ENCODE measurements at regions not wholly inside any gene's neighbourhood (a gene's known extent, or its start where the extent isn't known, plus 50 kb on each side); places are given as distances from the start of the nearest gene placed in this dataset.

DNA sequence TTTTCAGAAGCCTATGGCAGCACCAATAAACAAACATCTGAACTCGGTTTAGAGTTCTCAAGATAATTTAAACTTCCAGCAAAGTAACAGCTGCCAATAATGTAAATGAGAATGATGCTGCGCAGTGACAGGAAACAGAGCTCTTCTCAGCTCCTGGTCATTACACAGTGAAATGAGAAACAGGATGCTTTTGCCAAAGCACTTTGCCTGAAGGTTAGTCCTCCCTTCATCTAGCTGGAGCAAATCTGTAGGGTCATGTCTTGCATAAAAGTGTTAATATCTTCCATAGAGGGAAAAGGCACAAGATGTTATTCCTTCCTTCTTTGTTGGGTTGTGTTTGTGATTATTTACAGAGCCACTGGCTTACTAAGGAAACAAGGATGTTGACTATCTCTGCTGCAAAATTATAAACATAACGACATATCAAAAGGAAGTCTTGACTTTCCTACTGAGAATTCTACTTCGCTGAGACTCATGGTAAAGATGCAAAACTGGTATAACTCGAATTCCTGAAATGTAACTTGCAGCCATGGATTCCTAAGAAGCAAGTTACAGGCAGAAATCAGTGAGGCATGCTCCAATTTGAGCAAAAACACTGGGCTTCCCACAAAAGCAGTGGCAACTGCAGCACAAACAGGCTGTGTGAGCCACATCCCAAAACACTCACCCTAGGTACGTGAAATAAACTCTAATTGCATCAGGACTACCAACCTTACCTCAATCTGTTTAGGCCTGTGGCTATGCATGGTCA is 102.5 kb upstream of the BEND6 start:
- Histone ChIP-seq H3K4me3 (ENCODE audit: low read length in 3 of 3) (peak overlapping the region in 1 of 3 donors; percentile 78), H3K36me3 (ENCODE audit: control insufficient read depth in 3 of 3, insufficient read depth in 3 of 3, low read length in 3 of 3) (no peaks in the 10 kb centered on the region), H3K27me3 (ENCODE audit: control insufficient read depth in 3 of 3, insufficient read depth in 3 of 3, low read length in 3 of 3) (no peaks in the 10 kb centered on the region), H3K9me3 (ENCODE audit: control insufficient read depth in 3 of 3, low read length in 3 of 3) (no peaks in the 10 kb centered on the region), H3K4me1 (ENCODE audit: control insufficient read depth in 3 of 3, insufficient read depth in 3 of 3, low read length in 3 of 3) (peaks cover 9 to 16% (median 10%) of the 10 kb centered on the region in 3 donors), H3K9ac (ENCODE audit: low read depth in 1 of 3, low read length in 3 of 3) (peak overlapping the region in 1 of 3 donors; percentile 60), H3K27ac (ENCODE audit: low read depth, low read length) (peak overlapping the region; percentile 10)

- H3K9ac ChIP-seq (ENCODE audit: low read depth in 1 of 3, low read length in 3 of 3), result peak overlapping the region; percentile 24 to 66 (median 64)
Measured at GRCh38 chr6:56851541-56852259, 103.2 kb upstream of the BEND6 start.

DNA sequence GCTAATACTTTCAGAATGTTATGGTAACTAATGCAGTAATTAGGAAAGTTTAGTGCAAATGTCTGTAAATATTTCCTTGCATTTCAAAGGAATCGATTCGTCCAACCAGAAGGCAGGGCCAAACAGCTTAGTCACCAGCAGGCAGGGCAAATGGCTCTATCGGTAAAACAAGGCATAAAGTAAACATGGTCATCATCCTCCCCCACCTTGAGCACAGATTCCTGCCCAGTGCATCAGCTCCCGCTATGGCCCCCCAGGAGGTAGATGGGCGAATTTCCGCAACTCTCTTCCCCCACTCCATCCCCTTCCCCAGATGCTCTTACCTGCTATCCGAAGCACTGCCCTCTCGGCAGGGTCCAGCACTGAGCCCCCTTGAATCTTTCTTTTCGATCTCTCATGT is 103.8 kb upstream of the BEND6 start:
- Histone ChIP-seq H3K27ac (ENCODE audit: low read depth, low read length) (peak overlapping the region; percentile 16), H3K36me3 (ENCODE audit: control insufficient read depth in 3 of 3, insufficient read depth in 3 of 3, low read length in 3 of 3) (no peaks in the 10 kb centered on the region), H3K9ac (ENCODE audit: low read depth in 1 of 3, low read length in 3 of 3) (peak overlapping the region; percentile 24 to 66 (median 64)), H3K9me3 (ENCODE audit: control insufficient read depth in 3 of 3, low read length in 3 of 3) (no peaks in the 10 kb centered on the region), H3K4me3 (ENCODE audit: low read length in 3 of 3) (peak overlapping the region; percentile 52 to 78 (median 63)), H3K27me3 (ENCODE audit: control insufficient read depth in 3 of 3, insufficient read depth in 3 of 3, low read length in 3 of 3) (no peaks in the 10 kb centered on the region), H3K4me1 (ENCODE audit: control insufficient read depth in 3 of 3, insufficient read depth in 3 of 3, low read length in 3 of 3) (peaks cover 9 to 16% (median 10%) of the 10 kb centered on the region in 3 donors)

More at GRCh38 chr6:56851541-56852259, 103.2 kb upstream of the BEND6 start:
- no peaks in the 10 kb centered on the region for H3K36me3 ChIP-seq (ENCODE audit: control insufficient read depth in 3 of 3, insufficient read depth in 3 of 3, low read length in 3 of 3)
- H3K9me3 ChIP-seq (ENCODE audit: control insufficient read depth in 3 of 3, low read length in 3 of 3), result no peaks in the 10 kb centered on the region
- H3K4me1 ChIP-seq (ENCODE audit: control insufficient read depth in 3 of 3, insufficient read depth in 3 of 3, low read length in 3 of 3), result peaks cover 9 to 16% (median 10%) of the 10 kb centered on the region in 3 donors
- peak overlapping the region; percentile 52 to 78 (median 63) for H3K4me3 ChIP-seq (ENCODE audit: low read length in 3 of 3)
- peak overlapping the region; percentile 16 for H3K27ac ChIP-seq (ENCODE audit: low read depth, low read length)
- H3K27me3 ChIP-seq (ENCODE audit: control insufficient read depth in 3 of 3, insufficient read depth in 3 of 3, low read length in 3 of 3), result no peaks in the 10 kb centered on the region

DNA sequence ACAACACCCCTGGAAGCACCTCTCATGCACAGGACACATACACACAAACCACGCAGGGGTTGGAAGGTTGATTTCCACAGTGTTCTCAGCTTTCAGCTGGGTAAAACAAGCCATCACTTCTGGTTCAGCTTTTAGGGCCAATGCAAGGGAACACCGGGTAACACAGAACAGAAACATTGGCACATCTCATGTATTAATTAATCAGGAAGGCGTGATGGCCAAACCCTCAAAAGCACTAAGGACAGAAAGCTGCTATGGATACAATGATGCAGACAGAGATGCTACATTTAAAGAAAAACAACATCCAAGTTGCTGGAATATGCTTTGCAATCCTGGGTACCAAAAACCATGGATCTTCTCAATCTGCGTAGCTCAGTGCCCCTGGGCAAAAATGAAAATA is 104.3 kb upstream of the BEND6 start:
- Histone ChIP-seq H3K9me3 (ENCODE audit: control insufficient read depth in 3 of 3, low read length in 3 of 3) (no peaks in the 10 kb centered on the region), H3K4me1 (ENCODE audit: control insufficient read depth in 3 of 3, insufficient read depth in 3 of 3, low read length in 3 of 3) (peaks cover 9 to 16% (median 10%) of the 10 kb centered on the region in 3 donors), H3K4me3 (ENCODE audit: low read length in 3 of 3) (peak overlapping the region in 1 of 3 donors; percentile 78), H3K27ac (ENCODE audit: low read depth, low read length) (no peak overlapping the region), H3K27me3 (ENCODE audit: control insufficient read depth in 3 of 3, insufficient read depth in 3 of 3, low read length in 3 of 3) (no peaks in the 10 kb centered on the region), H3K9ac (ENCODE audit: low read depth in 1 of 3, low read length in 3 of 3) (peak overlapping the region in 2 of 3 donors; percentile 24 to 46), H3K36me3 (ENCODE audit: control insufficient read depth in 3 of 3, insufficient read depth in 3 of 3, low read length in 3 of 3) (no peaks in the 10 kb centered on the region)

DNA sequence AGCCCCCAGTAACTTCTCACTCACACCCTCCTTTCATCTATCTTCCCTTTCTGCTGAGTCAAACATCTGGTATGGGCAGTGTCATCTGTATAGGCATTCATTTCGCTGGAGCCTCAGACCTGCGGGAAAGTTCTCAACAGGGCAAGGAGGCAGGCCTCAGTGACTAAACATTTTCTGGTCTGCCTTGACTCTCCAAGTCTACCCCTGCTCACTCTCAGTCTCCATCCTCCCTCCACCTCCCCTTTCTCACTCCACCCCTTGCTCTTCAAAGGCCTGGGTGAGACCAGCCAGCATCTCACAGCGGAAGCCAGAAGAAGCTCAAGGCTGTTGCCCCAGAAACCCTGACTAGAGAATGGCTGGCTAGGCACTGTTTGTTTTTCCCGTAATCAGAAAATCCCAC is 105.0 kb upstream of the BEND6 start:
- H3K9ac ChIP-seq (ENCODE audit: low read depth in 1 of 3, low read length in 3 of 3), result no peak overlapping the region
- H3K27ac ChIP-seq (ENCODE audit: low read depth, low read length), result no peak overlapping the region
- H3K27me3 ChIP-seq (ENCODE audit: control insufficient read depth in 3 of 3, insufficient read depth in 3 of 3, low read length in 3 of 3), result no peaks in the 10 kb centered on the region
- peaks cover 10 to 16% (median 12%) of the 10 kb centered on the region in 3 donors for H3K4me1 ChIP-seq (ENCODE audit: control insufficient read depth in 3 of 3, insufficient read depth in 3 of 3, low read length in 3 of 3)
- H3K4me3 ChIP-seq (ENCODE audit: low read length in 3 of 3), result no peak overlapping the region
- no peaks in the 10 kb centered on the region for H3K9me3 ChIP-seq (ENCODE audit: control insufficient read depth in 3 of 3, low read length in 3 of 3)
- no peaks in the 10 kb centered on the region for H3K36me3 ChIP-seq (ENCODE audit: control insufficient read depth in 3 of 3, insufficient read depth in 3 of 3, low read length in 3 of 3)

- Histone ChIP-seq H3K4me1 (ENCODE audit: control insufficient read depth in 3 of 3, insufficient read depth in 3 of 3, low read length in 3 of 3) (peaks cover 12 to 19% (median 17%) of the 10 kb centered on the region in 3 donors), H3K4me3 (ENCODE audit: low read length in 3 of 3) (no peak overlapping the region), H3K27ac (ENCODE audit: low read depth, low read length) (no peak overlapping the region), H3K27me3 (ENCODE audit: control insufficient read depth in 3 of 3, insufficient read depth in 3 of 3, low read length in 3 of 3) (no peaks in the 10 kb centered on the region), H3K9ac (ENCODE audit: low read depth in 1 of 3, low read length in 3 of 3) (no peak overlapping the region), H3K9me3 (ENCODE audit: control insufficient read depth in 3 of 3, low read length in 3 of 3) (no peaks in the 10 kb centered on the region), H3K36me3 (ENCODE audit: control insufficient read depth in 3 of 3, insufficient read depth in 3 of 3, low read length in 3 of 3) (no peaks in the 10 kb centered on the region)
Measured at GRCh38 chr6:56848105-56848504, 106.8 kb upstream of the BEND6 start.

DNA sequence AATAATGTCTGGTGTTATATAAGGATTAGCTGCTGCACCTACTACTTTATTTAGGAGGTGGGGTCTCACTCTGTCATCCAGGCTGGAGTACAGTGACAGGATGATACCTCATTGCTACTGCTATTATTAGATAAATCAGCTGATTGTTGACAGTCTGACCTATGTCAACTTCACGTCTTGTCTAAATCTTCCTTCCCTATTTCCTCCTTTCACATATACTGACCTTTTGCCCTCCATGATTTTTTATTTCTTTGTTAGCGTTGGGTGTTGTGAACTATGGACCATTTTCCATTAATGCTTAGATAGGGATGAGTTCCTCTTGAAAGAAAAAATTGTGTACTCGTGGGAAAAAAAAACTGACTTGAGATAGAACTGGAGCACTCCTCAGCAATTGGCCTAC is 109.9 kb upstream of the BEND6 start:
- Histone ChIP-seq H3K27me3 (ENCODE audit: control insufficient read depth in 3 of 3, insufficient read depth in 3 of 3, low read length in 3 of 3) (no peaks in the 10 kb centered on the region), H3K9me3 (ENCODE audit: control insufficient read depth in 3 of 3, low read length in 3 of 3) (no peaks in the 10 kb centered on the region), H3K4me3 (ENCODE audit: low read length in 3 of 3) (no peak overlapping the region), H3K4me1 (ENCODE audit: control insufficient read depth in 3 of 3, insufficient read depth in 3 of 3, low read length in 3 of 3) (peaks cover 5 to 15% (median 8%) of the 10 kb centered on the region in 3 donors), H3K36me3 (ENCODE audit: control insufficient read depth in 3 of 3, insufficient read depth in 3 of 3, low read length in 3 of 3) (no peaks in the 10 kb centered on the region), H3K27ac (ENCODE audit: low read depth, low read length) (peak overlapping the region; percentile 96), H3K9ac (ENCODE audit: low read depth in 1 of 3, low read length in 3 of 3) (no peak overlapping the region)

DNA sequence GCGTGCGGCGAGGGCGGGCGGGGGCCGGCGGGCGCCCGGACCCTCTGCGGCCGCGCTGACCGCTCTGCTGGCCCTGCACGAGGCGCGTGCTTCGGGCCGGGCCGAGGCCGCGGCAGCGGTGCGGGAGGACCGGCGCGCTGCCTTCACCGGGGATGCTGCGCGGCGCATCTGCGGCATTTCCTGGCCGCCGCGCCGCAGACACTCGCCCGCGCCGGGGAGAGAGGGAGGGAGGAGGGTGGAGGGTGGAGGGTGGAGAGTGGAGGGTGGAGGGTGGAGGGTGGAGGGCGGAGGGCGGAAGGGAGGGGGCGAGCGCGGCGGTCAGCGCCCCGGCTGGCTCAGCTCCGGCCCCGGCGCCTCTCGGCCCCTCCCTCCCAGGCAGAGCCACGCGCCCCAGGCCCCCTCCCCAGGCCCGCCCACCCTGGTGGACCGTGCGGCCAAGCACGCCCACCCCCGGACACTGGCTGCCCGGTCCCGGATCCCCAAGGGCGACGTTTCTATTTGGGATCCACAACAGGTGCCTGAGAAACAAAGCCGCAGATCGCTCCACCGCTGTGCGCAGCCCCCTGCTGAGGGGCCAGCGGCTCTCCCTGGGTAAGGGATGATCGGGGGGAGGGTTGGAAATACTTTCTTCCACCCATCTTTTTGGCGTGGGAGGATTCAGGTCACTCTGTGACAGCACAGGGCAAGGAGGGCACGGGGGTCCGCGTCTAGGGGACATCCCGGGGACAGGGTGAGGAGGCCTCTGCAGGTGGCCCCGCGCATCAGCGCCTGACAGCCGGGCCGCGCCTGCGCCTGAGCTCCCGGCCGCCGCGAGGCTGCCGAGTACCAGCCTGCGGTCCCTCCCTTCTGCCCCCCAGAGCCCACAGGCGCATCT is 111.2 kb upstream of the BEND6 start:
- Histone ChIP-seq H3K36me3 (ENCODE audit: control insufficient read depth in 3 of 3, insufficient read depth in 3 of 3, low read length in 3 of 3) (no peaks in the 10 kb centered on the region), H3K27ac (ENCODE audit: low read depth, low read length) (peak overlapping the region; percentile 98), H3K9me3 (ENCODE audit: control insufficient read depth in 3 of 3, low read length in 3 of 3) (no peaks in the 10 kb centered on the region), H3K4me3 (ENCODE audit: low read length in 3 of 3) (peak overlapping the region; percentile 86 to 99 (median 94)), H3K27me3 (ENCODE audit: control insufficient read depth in 3 of 3, insufficient read depth in 3 of 3, low read length in 3 of 3) (no peaks in the 10 kb centered on the region), H3K4me1 (ENCODE audit: control insufficient read depth in 3 of 3, insufficient read depth in 3 of 3, low read length in 3 of 3) (peaks cover 8 to 19% (median 15%) of the 10 kb centered on the region in 3 donors), H3K9ac (ENCODE audit: low read depth in 1 of 3, low read length in 3 of 3) (peak overlapping the region; percentile 97 to 98 (median 98))

- Histone ChIP-seq H3K9ac (ENCODE audit: low read depth in 1 of 3, low read length in 3 of 3) (peak overlapping the region; percentile 97 to 98 (median 98)), H3K36me3 (ENCODE audit: control insufficient read depth in 3 of 3, insufficient read depth in 3 of 3, low read length in 3 of 3) (no peaks in the 10 kb centered on the region), H3K27ac (ENCODE audit: low read depth, low read length) (peak overlapping the region; percentile 98), H3K9me3 (ENCODE audit: control insufficient read depth in 3 of 3, low read length in 3 of 3) (no peaks in the 10 kb centered on the region), H3K4me1 (ENCODE audit: control insufficient read depth in 3 of 3, insufficient read depth in 3 of 3, low read length in 3 of 3) (peaks cover 11 to 24% (median 18%) of the 10 kb centered on the region in 3 donors), H3K4me3 (ENCODE audit: low read length in 3 of 3) (peak overlapping the region; percentile 94 to 99 (median 99)), H3K27me3 (ENCODE audit: control insufficient read depth in 3 of 3, insufficient read depth in 3 of 3, low read length in 3 of 3) (no peaks in the 10 kb centered on the region)
Measured at GRCh38 chr6:56842686-56843475, 112.0 kb upstream of the BEND6 start.
